CD4-positive, alpha-beta T cell treated with Interleukin-4 for 1 hour (primary cell): ENCODE measurements at regions not wholly inside any gene's neighbourhood (a gene's known extent, or its start where the extent isn't known, plus 50 kb on each side); places are given as distances from the start of the nearest gene placed in this dataset.

Experiments used
- DNase-seq, 2 donors: peaks; one replicate each; pipeline ENCODE4 v3.0.0-alpha.2; 2020 to 2022

DNA sequence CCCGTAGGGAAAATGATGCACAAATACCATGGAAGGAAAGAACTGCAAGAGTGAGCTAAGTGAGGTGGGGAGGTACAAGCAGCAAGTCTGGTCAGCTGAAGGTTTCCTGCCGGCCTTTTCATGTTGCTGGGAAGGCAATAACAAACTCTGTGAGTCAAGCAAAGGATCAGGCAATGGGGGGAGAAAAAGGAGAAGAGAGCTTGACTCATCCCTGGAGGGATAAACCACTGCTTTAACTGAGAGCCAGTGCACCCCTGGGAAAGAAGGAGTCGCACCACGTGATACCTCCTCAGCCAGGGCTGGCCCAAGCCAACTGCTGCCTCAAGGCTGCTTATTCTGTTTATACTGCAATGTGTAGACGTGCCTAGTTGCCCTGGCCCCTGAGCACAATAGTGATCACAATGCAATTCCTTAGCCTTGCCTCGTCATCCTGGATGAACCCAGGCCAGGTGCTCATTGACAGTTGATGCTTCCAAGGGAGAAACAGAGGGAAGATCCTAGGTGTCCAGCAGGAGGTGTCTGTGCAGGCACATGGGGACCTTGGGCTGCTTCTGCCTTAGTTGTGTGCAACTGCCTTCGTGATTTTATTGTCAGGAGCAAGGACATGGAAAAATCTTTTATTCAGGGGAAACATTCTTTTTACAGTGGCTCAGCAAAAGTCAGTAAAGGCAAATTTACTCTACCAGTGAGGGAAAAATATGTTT lies 203.0 kb upstream of the TUT7 start:
- no peak for DNase-seq

DNA sequence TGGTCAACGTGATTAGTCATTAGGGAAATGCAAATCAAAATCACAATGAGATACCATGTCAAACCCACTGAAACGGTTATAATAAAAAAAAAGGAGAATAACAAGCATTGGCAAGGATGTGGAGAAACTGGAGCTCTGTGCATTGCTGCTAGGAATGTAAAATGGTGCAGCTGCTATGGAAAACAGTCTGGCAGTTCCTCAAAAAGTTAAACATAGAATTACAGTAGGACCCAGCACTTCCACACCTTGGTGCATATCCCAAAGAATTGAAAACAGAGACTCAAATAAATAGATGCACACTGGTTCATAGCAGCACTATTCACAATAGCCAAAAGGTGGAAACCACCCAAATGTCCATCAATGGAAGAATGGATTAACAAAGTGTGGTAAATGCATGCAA lies 201.5 kb upstream of the TUT7 start:
- DNase-seq: no peak

DNA sequence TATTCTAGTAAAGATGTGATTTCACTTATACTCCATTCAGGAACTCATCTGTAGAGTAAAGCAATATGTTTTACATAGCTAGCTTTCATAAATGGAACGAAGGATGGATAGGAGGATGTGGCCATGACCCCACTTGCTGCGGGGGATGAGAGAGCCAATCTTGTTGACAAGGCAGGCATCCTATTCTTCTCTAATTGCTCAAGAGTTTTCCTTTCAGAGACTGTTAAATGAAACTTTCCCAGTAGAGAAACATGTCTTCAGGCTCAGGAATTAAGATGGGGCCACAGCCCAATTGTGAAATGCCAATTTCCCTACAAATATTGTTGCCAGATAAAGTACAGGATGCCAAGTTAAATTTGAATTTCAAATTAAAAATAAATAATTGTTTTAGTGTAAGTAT lies 196.2 kb upstream of the TUT7 start:
- DNase-seq: no peak

DNA sequence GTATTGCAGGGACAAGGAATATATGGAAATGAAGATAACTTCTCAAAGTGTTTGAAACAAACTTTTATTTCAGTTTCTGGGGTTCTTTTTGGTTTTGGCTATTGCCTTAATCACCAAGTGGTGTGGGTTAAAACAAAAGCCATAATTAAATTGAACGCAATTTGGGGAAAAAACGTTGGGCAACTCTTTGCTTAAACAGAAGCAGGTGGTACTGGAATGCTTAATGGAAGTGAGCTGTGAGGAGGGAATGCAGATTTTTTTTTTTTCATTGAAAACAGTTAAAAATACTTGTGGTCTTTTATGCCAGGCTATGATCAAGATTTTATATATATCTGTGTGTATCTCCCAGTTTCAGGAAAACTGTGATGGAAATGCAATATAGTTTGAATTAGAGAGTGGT lies 195.7 kb upstream of the TUT7 start:
- no peak for DNase-seq

DNA sequence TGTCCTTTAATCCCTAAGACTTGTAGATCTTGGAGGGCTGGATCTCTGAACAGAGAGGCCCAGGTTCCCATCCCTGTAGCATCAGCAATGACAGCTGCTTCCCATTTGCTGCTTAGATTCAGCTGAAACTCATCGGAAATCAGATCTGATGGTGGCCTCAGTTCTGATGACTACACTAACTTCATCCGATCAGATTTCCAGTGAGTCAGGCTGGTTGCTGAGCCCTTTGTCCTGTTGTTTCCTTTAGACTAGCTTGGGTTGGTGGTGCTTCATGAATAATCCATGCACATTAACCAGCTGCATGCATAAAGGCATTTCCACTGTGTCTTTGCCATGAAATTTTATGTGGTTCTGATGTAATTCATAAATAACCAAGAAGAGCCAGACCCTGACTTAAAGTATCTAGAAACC lies 195.2 kb upstream of the TUT7 start:
- no peak for DNase-seq

DNA sequence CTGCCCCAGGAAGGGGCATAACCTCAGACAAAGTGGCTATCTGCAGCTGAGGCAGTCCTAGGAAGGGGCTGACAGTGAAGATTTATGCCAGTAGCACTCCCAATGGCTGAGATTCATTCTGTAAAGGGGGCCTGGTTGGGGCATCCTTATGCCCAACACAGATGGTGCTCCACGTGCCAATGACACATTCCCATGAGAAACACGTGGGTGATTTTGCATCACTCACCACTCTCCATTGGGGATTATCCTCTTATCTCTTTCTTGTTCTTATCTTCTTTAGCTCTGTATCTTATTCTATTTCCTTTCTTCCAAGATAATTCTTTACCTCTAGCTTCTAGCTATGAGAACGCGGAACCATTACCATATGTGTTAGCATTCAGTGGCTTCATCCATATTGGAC lies 194.0 kb upstream of the TUT7 start:
- no peak for DNase-seq

DNA sequence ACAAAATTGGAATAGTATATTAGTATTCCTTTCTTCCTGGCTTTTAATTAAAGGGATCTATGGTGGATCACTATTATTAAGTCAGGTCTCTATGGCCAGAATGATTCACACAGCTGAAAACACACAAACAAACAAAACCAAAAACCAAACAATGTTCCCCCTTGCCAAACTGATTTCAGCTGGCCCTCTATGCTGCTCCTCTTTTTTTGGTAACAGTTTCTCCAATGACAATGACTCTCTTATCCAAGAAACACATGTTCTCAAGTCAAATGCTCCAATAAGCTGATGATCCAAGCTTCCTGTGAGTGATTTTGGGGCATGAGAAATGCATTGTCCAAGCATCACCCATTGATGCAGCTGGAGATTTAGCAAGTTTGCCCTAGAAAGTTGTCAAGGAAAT lies 193.4 kb upstream of the TUT7 start:
- no peak for DNase-seq

DNA sequence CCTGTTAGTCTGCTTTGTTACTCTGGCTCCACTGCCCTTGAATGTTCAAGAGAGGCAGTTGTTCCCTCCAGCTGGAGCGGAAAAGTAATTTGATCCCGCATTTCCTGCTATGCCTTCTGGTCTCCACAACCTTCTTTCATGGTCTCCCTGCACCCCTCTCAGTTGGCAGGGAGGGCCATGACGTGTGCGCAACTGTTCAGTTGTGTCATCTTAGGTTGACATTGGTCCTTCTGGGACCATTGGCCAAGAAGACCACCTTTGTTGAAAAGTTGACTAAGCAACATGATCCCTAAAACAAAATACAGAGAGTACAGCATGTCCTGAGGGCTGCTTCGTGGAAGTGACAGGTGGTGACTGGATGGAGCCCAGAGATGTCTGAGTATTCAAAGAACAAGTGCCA lies 192.5 kb upstream of the TUT7 start:
- no peak for DNase-seq

DNA sequence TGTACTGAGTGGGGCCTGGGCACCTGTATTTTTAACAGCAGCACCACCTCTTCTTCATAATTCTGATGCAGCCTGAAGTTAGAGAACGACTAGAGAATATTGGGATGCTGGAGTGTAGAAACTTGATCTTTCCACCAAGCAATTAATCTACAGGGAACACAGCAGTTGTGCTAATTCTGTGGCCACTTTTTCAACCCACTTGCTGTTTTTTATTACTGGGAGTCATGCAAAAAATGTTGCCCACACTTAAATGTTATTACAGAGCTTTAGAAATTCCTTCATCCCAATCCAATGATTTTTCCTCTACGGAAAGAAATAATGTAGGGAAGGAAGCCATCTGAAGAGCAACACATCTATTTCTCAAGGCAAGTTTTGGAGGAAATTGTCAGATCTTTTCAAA lies 190.9 kb upstream of the TUT7 start:
- DNase-seq: no peak

DNA sequence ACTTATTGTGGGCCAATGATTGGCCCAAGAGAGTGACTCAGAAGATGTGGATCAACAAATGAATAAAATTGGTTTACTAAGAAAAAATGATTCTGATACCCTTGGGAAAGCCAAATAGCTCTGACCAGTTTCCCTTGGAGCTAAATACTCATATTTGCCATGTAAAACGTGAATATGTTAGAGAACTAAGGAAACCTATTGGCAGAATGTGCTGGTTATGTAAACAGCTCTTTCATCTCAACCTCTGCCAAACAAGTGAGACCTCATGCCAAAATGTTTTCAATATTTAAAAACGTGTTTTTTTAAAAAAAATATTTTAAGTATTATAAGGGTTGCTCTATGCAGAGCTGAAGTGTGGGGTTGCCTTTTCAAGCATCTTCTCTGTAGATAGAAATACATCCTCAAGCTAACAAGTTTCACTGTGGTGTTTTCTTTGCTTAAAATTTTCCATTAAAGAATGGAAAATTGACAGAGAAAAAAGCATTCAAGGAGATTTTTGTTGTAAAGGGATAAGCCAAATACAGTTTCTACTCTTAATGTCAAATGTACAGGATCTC lies 186.9 kb upstream of the TUT7 start:
- no peak for DNase-seq

DNA sequence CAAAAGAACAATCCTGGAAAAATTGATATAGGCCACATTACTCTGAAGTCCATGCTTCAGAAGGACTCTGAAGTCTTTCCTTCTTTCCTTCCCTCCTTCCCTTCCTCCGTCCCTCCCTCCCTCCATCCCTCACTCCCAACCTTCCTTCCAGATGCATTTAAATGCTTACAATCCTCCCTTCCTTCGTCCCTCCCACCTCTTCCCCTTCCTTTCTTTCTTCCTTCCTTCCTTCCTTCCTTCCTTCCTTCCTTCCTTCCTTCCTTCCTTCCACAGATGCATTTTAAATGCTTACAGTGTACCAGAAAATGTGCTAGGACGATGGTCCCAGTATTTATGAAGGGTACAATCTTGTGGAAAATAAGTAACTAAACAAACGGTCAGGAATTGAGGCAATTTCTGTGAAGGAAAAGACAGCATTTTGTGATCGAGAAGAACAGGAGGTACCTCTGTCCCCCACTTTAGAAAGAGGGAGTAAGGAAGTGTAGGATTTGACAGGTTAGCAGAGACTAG lies 181.3 kb upstream of the TUT7 start:
- DNase-seq: no peak

DNA sequence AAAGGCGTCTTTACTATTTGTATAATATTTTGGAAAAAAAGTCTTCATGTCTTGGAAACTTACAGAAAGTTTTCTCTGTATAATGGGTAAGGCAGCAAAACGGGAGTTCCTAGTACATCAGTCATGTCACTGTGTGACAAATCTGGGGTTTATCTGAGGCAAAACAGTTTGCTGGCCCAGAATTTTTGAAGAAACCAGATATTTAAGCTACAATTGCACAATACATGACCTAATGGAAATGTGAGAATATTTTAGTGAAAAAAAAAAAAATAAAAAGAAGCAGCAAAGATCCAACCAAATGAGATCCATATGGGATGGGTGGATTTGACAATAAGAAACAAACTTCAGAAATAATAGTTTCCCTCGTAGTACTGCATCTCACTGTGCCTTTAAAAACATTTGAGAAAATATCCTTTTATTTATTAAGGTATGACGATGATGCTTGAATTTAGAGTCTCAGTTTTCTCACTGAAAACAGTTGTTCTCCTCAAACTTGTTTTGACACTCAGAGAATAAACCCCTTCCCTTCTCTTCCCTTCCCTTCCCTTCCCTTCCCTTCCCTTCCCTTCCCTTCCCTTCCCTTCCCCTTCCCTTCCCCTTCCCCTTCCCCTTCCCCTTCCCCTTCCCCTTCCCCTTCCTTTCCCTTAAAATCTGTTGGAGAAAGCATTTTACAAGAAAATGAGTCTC lies 180.5 kb upstream of the TUT7 start:
- no peak for DNase-seq

DNA sequence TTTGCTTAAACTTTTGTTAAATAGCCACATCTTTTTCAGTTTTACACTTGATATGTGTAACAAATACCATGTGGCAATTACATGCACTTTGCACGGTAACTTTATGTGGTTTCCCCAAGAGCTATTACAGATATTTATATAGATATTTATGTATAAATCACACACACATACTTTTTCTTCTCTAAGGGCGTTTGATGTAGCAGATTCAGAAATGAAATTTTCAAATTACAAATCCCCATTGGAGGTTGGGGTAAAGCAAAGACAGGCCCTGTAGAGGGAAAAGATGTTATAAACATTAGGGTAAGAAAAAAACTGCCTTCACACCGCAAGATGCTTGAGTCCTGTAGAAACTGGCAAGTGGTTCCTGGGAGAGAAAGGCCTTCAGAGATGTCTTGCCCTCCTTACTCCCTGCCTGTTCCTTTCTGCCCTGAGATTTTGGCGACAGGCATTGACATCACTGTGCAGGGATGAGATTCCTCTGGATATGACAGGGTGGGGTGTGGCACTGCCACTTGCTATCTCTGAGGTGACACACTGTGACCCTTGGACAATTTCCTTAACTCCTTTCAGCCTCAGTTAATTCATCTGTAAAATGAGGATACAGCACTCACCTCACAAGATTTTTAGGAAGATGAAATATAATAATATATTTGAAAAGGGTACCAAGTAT lies 177.9 kb upstream of the TUT7 start:
- DNase-seq: no peak

DNA sequence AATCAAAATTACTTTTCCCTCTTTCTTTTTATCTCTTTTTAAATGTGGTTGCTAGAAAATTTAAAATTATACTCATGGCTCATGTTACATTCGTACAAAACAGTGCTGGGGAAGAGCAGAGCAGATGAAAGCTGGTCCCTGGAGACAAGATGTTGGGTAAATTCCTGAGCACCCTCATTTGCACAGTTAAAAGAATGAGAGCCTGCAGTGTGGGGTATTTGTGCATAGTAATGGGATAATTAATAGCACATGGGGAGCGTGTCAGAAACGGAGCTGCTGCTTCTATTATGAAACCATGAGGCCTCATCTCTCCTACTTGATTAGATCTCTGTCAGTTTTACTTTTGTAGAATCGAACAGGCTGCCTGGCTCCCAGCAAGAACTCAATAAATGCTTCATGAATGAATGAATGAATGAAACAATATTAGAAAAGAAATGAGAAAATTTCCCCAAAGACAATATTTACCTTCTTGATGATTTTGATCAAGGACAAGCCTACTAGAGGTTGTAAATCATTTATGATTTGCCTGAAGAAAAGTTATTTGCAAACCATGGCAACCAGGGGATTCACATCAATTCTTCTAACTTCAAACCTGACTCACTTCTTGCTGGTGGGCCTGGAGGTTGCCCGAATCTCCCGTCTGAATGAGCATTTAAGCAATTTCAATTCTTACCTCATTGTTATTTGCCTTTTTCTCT lies 177.2 kb upstream of the TUT7 start:
- no peak for DNase-seq

DNA sequence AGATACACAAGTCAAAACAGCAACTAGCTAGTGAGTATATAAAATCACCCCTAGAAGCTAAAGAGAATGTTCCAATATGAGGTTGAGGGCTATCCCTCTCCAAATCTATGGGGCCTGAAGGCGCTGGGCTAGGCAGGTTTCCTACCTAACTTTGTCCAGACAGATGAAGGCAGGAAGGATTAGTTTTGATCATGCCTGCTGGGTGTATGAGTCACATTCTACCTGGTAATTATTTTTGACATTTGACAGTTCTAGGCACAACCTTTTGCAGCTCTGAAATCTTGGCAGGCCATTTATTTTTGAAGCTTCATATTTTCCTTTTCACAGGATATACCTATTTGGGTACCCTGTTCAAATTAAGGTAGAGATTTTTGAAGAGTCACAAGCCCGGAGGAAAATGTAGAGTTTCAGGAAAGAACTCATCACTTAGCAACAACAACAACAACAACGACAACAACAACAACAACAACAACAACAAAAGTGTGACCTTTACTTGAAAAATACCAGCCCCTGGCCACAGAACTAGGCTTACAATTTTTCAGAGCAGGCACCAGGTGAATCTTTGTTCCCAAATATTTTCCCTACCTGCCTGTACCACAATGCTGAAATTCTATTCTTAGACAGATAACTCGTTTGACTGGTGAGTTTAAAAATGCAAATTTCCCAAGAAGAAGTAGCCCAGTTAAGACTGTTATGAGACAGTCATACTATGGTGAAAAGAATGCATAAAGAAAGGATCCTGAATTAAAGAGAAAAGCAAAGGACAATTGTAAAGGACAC lies 175.5 kb upstream of the TUT7 start:
- DNase-seq: no peak

DNA sequence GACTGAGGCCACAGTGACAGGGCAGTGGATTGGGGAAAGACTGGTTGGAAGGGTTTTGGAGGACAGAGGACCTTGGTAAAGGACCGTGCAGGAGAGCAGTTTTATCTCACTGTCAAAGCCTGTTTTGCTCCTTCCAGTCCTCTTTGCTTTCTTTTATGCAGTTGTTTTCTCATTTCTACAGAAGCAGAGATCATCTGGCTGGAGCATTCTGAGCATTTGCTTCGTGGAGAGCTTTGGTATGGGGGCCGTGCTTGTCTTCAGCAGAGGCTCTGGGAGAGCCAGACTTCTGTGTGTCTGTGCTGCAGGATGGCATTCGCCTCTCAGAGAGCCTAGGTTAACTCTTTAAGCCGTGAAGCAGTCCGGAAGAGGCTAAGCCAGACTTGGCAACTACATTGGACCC lies 171.8 kb upstream of the TUT7 start:
- no peak for DNase-seq

DNA sequence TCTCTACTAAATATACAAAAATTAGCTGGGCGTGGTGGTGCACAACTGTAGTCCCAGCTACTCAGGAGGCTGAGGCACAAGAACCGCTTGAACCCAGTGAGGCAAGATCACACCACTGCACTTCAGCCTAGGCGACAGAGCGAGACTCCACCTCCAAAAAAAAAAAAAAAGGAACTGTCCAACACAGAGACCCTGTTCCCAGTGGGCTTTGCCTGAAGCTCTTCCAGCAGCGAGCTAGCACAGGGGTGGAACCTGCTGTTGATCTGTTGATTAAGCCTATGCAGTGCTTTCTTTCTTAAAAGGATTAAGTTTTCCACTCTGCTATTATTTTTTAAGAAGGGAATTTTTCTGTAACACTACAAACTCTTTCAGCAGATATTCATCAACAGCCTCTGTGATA lies 171.0 kb upstream of the TUT7 start:
- DNase-seq: no peak

DNA sequence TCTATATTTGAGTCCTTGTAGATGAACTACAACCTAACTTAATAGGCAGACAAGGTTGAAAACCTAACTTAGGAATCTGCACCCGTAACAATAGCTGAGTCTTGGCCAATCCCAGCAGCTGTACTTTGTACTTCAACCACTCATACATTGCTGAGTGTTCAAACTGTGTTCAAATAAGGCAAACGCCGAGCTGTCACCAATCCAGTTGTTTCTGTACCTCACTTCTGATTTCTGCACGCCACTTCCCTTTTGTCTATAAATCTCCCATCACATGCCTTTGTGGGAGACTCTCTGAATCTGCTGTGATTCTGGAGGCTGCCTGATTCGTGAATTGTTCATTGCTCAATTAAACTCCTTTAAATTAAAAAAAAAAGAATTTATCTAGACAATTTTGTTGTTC lies 167.8 kb upstream of the TUT7 start:
- no peak for DNase-seq

DNA sequence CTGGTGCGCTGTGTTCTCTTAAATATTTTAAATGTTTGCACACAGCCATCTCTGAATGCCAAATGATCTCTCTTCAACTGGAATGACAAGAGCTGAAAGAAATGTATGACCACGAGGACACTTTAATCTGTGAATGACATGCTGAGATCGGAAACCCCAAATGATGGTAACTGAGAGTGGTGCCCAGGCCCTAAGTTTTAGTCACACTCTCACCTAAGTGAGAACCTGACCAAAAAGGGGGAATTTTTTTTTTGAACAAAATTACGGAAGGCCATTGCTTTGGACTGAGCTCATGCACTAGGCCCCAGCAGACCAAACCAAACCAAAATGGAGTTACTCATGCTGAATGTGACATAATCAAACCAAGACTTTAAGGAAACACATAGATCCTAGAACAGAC lies 167.1 kb upstream of the TUT7 start:
- no peak for DNase-seq

DNA sequence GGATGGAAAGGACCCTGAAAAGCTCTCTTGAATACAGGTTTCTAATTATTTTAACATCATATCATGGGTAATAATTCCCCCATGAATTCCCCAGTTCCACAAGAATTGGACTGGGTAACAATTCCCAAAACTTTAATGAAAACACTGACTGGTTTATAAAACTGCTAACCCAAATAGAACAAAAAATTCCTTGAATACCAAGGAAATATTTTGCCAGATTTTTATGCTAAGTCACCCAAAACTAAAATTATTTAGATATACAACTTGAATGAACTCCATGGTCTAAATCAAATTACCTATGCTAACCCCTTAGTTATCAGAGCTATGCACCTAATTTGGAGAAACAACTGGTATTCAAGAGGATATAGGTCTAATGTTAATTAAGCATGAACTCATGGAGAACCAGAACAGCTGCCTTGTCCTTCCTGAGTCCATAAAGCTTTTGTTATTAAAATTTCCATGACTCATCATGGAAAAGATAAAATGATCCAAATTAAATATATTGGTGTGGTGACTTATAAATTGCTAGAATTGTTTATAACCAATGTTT lies 164.9 kb upstream of the TUT7 start:
- no peak for DNase-seq

DNA sequence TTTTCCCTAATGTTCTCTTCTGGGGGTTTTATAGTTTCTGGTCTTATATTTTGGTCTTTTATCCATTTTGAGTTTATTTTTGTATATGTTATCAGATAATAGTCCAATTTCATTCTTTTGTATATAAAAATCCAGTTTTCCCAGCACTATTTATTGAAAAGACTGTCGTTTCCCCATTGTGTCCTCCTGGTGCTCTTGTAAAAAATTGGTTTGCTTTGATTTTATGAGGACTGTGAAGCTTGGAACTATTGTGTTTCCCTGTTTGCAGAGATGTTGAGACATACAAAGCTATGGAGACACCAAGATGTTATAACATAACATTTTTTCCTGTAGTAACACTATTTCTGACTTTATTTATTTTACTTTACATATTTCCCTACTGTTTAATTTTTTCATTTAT lies 163.3 kb upstream of the TUT7 start:
- DNase-seq: no peak

DNA sequence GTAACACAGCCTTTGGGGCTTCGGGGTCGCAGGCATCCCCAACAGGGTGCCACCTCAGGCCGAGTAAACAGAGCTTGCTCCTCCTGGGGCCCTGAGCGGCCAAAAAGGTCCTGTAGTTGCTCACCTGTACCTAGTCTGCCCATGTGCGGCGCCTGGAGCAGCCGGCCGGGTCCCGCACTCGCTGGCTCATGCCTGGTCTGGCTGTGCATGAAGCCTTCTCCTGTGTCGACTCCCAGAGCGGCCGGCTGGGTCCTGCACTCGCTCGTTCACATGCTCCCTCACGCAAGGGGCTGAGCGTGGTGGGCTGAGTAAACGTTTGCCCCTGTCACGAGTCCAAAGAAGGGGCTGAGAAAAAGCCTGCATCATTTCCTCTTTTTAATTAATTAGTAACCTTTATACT lies 162.4 kb upstream of the TUT7 start:
- DNase-seq: no peak
